BE2C (cell line): ENCODE measurements at regions not wholly inside any gene's neighbourhood (a gene's known extent, or its start where the extent isn't known, plus 50 kb on each side); places are given as distances from the start of the nearest gene placed in this dataset.

Experiments
- DNase-seq: peaks from one replicate; pipeline ENCODE4 v3.0.0-alpha.2; 2020
- H3K27me3 ChIP-seq: fragments of 250-450 bp; sonication (Bioruptor Pico); 2 replicates; pipeline ENCODE4 v1.5.1; 2020; ENCODE audit warnings: mild to moderate bottlenecking
- H3K36me3 ChIP-seq: fragments of 250-450 bp; sonication (Bioruptor Pico); 2 replicates; pipeline ENCODE4 v1.5.1; 2020; ENCODE audit warnings: mild to moderate bottlenecking
- H3K4me1 ChIP-seq: fragments of 250-450 bp; sonication (Bioruptor Pico); 2 replicates; pipeline ENCODE4 v1.5.1; 2020
- H3K4me3 ChIP-seq: 2 replicates; pipeline ENCODE4 v1.5.1; 2011; ENCODE audit warnings: low read depth, low read length
- H3K9me3 ChIP-seq: fragments of 250-450 bp; sonication (Bioruptor Pico); 2 replicates; pipeline ENCODE4 v1.5.1; 2020
- CTCF ChIP-seq: IDR thresholded peaks from 2 replicates; pipeline ENCODE4 v1.5.1; 2012; ENCODE audit warnings: mild to moderate bottlenecking, low read depth, low read length

GRCh38 chrX:15151267-15152186 lies 118.4 kb downstream of the ASB9 start:
- Histone ChIP-seq H3K36me3 (no peaks in the 10 kb centered on the region), H3K27me3 (no peaks in the 10 kb centered on the region), H3K9me3 (no peaks in the 10 kb centered on the region), H3K4me3 (no peak overlapping the region), H3K4me1 (no peaks in the 10 kb centered on the region)
- no peak for DNase-seq
- TF ChIP-seq CTCF: no peak

GRCh38 chrX:15150586-15150985 lies 119.3 kb downstream of the ASB9 start:
- Histone ChIP-seq H3K9me3 (no peaks in the 10 kb centered on the region), H3K27me3 (no peaks in the 10 kb centered on the region), H3K36me3 (no peaks in the 10 kb centered on the region), H3K4me1 (no peaks in the 10 kb centered on the region), H3K4me3 (no peak overlapping the region)
- DNase-seq: no peak
- no peak for TF ChIP-seq CTCF

- peak; percentile 54 for DNase-seq
- H3K4me1 ChIP-seq: no peaks in the 10 kb centered on the region
- no peaks in the 10 kb centered on the region for H3K9me3 ChIP-seq
- H3K4me3 ChIP-seq: no peak overlapping the region
- H3K36me3 ChIP-seq: no peaks in the 10 kb centered on the region
- TF ChIP-seq CTCF: peak; percentile 47
- no peaks in the 10 kb centered on the region for H3K27me3 ChIP-seq
Measured at GRCh38 chrX:15146515-15146914, 123.4 kb downstream of the ASB9 start.

GRCh38 chrX:15143825-15144121 lies 126.1 kb downstream of the ASB9 start:
- no peaks in the 10 kb centered on the region for H3K36me3 ChIP-seq
- no peaks in the 10 kb centered on the region for H3K27me3 ChIP-seq
- no peaks in the 10 kb centered on the region for H3K4me1 ChIP-seq
- H3K9me3 ChIP-seq: no peaks in the 10 kb centered on the region
- DNase-seq: no peak
- TF ChIP-seq CTCF: no peak
- H3K4me3 ChIP-seq: no peak overlapping the region

GRCh38 chrX:15143050-15143824 lies 126.6 kb downstream of the ASB9 start:
- Histone ChIP-seq H3K4me1 (no peaks in the 10 kb centered on the region), H3K9me3 (no peaks in the 10 kb centered on the region), H3K27me3 (no peaks in the 10 kb centered on the region), H3K36me3 (no peaks in the 10 kb centered on the region), H3K4me3 (no peak overlapping the region)
- peak; percentile 73 for TF ChIP-seq CTCF
- peak; percentile 51 for DNase-seq
